Uterus (tissue), 2 donors: ENCODE measurements at regions not wholly inside any gene's neighbourhood (a gene's known extent, or its start where the extent isn't known, plus 50 kb on each side); places are given as distances from the start of the nearest gene placed in this dataset.

Source experiments
- POLR2A ChIP-seq, 2 donors: fragments of 450-650 bp; IDR thresholded peaks; one replicate each; pipeline ENCODE4 v1.6.1; 2016; ENCODE audit warnings: antibody characterized with exemption in 2 of 2, mild to moderate bottlenecking in 1 of 2, moderate library complexity in 1 of 2
- TF ChIP-seq, protein P1 (sequence below), 4 experiments: fragments of 200-600 bp in 2 of 4; fragments of 450-650 bp in 2 of 4; sonication (generic) in 2 of 4; IDR thresholded peaks; one replicate each; pipeline ENCODE4 v1.5.1; 2016 to 2019; ENCODE audit warnings: antibody characterized with exemption in 4 of 4, mild to moderate bottlenecking in 2 of 4, moderate library complexity in 1 of 4

DNA sequence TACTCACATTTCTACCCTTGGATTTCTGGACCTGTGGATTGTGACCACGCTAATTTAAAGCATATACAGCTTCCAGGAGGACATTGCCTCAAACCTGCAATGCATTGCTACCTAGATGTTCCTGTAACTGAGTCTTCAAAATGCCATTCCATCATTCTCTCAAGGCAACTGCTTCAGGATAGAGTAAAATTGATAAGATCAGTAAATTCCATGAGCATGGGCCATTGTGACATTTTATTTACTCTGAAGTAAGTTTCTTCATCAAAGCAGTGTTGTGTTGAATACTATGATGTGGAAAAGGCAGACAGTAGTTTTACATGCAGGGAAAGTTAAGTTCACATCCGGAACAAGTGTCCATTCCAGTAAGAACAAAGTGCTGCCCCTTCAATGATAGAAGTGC, 991.0 kb downstream of the ARAP2 start:
- TF ChIP-seq, protein P1, sequence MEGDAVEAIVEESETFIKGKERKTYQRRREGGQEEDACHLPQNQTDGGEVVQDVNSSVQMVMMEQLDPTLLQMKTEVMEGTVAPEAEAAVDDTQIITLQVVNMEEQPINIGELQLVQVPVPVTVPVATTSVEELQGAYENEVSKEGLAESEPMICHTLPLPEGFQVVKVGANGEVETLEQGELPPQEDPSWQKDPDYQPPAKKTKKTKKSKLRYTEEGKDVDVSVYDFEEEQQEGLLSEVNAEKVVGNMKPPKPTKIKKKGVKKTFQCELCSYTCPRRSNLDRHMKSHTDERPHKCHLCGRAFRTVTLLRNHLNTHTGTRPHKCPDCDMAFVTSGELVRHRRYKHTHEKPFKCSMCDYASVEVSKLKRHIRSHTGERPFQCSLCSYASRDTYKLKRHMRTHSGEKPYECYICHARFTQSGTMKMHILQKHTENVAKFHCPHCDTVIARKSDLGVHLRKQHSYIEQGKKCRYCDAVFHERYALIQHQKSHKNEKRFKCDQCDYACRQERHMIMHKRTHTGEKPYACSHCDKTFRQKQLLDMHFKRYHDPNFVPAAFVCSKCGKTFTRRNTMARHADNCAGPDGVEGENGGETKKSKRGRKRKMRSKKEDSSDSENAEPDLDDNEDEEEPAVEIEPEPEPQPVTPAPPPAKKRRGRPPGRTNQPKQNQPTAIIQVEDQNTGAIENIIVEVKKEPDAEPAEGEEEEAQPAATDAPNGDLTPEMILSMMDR (IDR thresholded peaks at IDR 0.05), result no peak
- no peak for TF ChIP-seq POLR2A (IDR thresholded peaks at IDR 0.05)
